Spleen (tissue), 11 donors: ENCODE measurements at regions not wholly inside any gene's neighbourhood (a gene's known extent, or its start where the extent isn't known, plus 50 kb on each side); places are given as distances from the start of the nearest gene placed in this dataset.

Experiments
- DNase-seq: peaks from one replicate; pipeline ENCODE4 v3.0.0-alpha.2; 2020
- H3K27ac ChIP-seq, 8 donors: fragments of 200-600 bp; sonication (generic) in 7 of 8; 1 replicate in 4 of 8; 2 replicates in 4 of 8; pipeline versions ENCODE4 v1.5.0 to v1.8.0; 2016 to 2021; ENCODE audit warnings: inconsistent platforms in 4 of 8, mild to moderate bottlenecking in 4 of 8, moderate library complexity in 1 of 8
- H3K27me3 ChIP-seq, 7 donors: fragments of 200-600 bp; sonication (generic) in 6 of 7; replicated peaks in 1 of 7; 1 replicate in 4 of 7; 2 replicates in 3 of 7; pipeline versions ENCODE4 v1.5.0 to v1.8.0; 2016 to 2021; ENCODE audit warnings: inconsistent platforms in 3 of 7, mild to moderate bottlenecking in 1 of 7
- H3K36me3 ChIP-seq, 6 donors: fragments of 200-600 bp; sonication (generic) in 5 of 6; 1 replicate in 4 of 6; 2 replicates in 2 of 6; pipeline versions ENCODE4 v1.5.0 to v1.8.0; 2016 to 2021; ENCODE audit warnings: inconsistent platforms in 2 of 6
- H3K4me1 ChIP-seq, 6 donors: fragments of 200-600 bp; sonication (generic) in 5 of 6; 1 replicate in 3 of 6; 2 replicates in 3 of 6; pipeline versions ENCODE4 v1.5.0 to v1.8.0; 2016 to 2021; ENCODE audit warnings: inconsistent platforms in 3 of 6
- H3K4me3 ChIP-seq, 8 donors: fragments of 200-600 bp; sonication (generic) in 7 of 8; 1 replicate in 4 of 8; 2 replicates in 4 of 8; pipeline versions ENCODE4 v1.5.0 to v1.8.0; 2016 to 2021; ENCODE audit warnings: inconsistent platforms in 4 of 8, mild to moderate bottlenecking in 4 of 8, moderate library complexity in 2 of 8
- H3K9me3 ChIP-seq, 8 donors: fragments of 200-600 bp; sonication (generic) in 7 of 8; 1 replicate in 4 of 8; 2 replicates in 4 of 8; pipeline versions ENCODE4 v1.5.0 to v1.8.0; 2016 to 2021; ENCODE audit warnings: inconsistent platforms in 4 of 8
- CTCF ChIP-seq, 11 experiments: fragments of 200-600 bp in 7 of 11; fragments of 450-650 bp in 4 of 11; sonication (generic) in 4 of 11; IDR thresholded peaks in 8 of 11; conservative IDR thresholded peaks in 3 of 11; 1 replicate in 7 of 11; 2 replicates in 4 of 11; pipeline versions ENCODE4 v1.4.0 to v1.8.0; 2016 to 2021; ENCODE audit warnings: antibody characterized with exemption in 11 of 11, inconsistent platforms in 4 of 11, mild to moderate bottlenecking in 1 of 11
- POLR2A ChIP-seq, 3 donors: fragments of 450-650 bp; IDR thresholded peaks; one replicate each; pipeline ENCODE4 v1.5.1; 2017; ENCODE audit warnings: antibody characterized with exemption in 3 of 3, mild to moderate bottlenecking in 1 of 3
- POLR2AphosphoS5 ChIP-seq, 3 donors: sonication (generic); formaldehyde crosslinking; IDR thresholded peaks; one replicate each; pipeline ENCODE4 v1.5.1; 2017; ENCODE audit warnings: antibody characterized with exemption in 3 of 3
- WGBS, 5 donors: extraction: QIAGEN DNeasy Blood & Tissue Kit in 3 of 5; methylation state at CpG; one replicate each; pipeline versions ENCODE4 v1.1.5 to v1.1.7; 2013 to 2018; 5-methylcytosine and 5-hydroxymethylcytosine counted together
- intact Hi-C: fragments of 100-400 bp; cut with DNase I; formaldehyde crosslinking; loops from one replicate; pipeline ENCODE4 v1.15.0; 2023; ENCODE audit warnings: low total_unique reads
- donor health status: healthy with polysubstance abuse.
- donor health status: DM: no; HTN: no; CAD: no; lungs with moderate emphysema.
- donor health status: DM: no; HTN: no; CAD: no.
- donor health status: Bipolar disorder and iron deficiency.
- donor health status: healthy.
- donor health status: DM: no; HTN: no; CAD: no.
- donor health status: DM: yes; HTN: yes; CAD: no.

- no peak overlapping the region for H3K27ac ChIP-seq
- intact Hi-C loops: no loop called here
- WGBS, 5 donors: 50 to 85% (median 65%) methylated on average over 1 of the region's 1 CpG
Measured at GRCh38 chr3:99126316-99126715, 224.8 kb upstream of the DCBLD2 start.

GRCh38 chr3:99119385-99119784 lies 217.9 kb upstream of the DCBLD2 start:
- 85 to 100% (median 90%) methylated on average over 1 of the region's 1 CpG for WGBS, 5 donors
- no peak overlapping the region for H3K27ac ChIP-seq
- TF ChIP-seq POLR2AphosphoS5 (IDR thresholded peaks at IDR 0.05) (no peak), CTCF (IDR thresholded peaks at IDR 0.05 in 8 of 11, conservative IDR thresholded peaks at IDR 0.05 in 3 of 11) (no peak), POLR2A (IDR thresholded peaks at IDR 0.05) (no peak)
- intact Hi-C loops: no loop called here
- H3K36me3 ChIP-seq: no peaks in the 10 kb centered on the region
- no peaks in the 10 kb centered on the region for H3K4me1 ChIP-seq
- no peaks in the 10 kb centered on the region for H3K27me3 ChIP-seq
- H3K4me3 ChIP-seq: no peak overlapping the region
- peaks cover 0 to 5% (median 0%) of the 10 kb centered on the region in 8 donors for H3K9me3 ChIP-seq
- no peak for DNase-seq

More at GRCh38 chr3:99126316-99126715, 224.8 kb upstream of the DCBLD2 start:
- no peaks in the 10 kb centered on the region for H3K9me3 ChIP-seq
- TF ChIP-seq POLR2A (IDR thresholded peaks at IDR 0.05): no peak
- no peak for TF ChIP-seq POLR2AphosphoS5 (IDR thresholded peaks at IDR 0.05)
- TF ChIP-seq CTCF (IDR thresholded peaks at IDR 0.05 in 8 of 11, conservative IDR thresholded peaks at IDR 0.05 in 3 of 11): no peak
- no peak for DNase-seq
- H3K4me1 ChIP-seq: no peaks in the 10 kb centered on the region
- H3K27me3 ChIP-seq: no peaks in the 10 kb centered on the region
- no peaks in the 10 kb centered on the region for H3K36me3 ChIP-seq
- no peak overlapping the region for H3K4me3 ChIP-seq

- TF ChIP-seq POLR2A (IDR thresholded peaks at IDR 0.05): no peak
- no peak for TF ChIP-seq CTCF (IDR thresholded peaks at IDR 0.05 in 8 of 11, conservative IDR thresholded peaks at IDR 0.05 in 3 of 11)
- TF ChIP-seq POLR2AphosphoS5 (IDR thresholded peaks at IDR 0.05): no peak
- Histone ChIP-seq H3K4me3 (no peak overlapping the region), H3K4me1 (no peaks in the 10 kb centered on the region), H3K9me3 (peaks cover 0 to 6% (median 0%) of the 10 kb centered on the region in 8 donors), H3K27me3 (no peaks in the 10 kb centered on the region), H3K36me3 (no peaks in the 10 kb centered on the region), H3K27ac (no peak overlapping the region)
- no peak for DNase-seq
- intact Hi-C loops: no loop called here
- WGBS, 5 donors: 8 to 53% (median 35%) methylated on average over 1 of the region's 1 CpG
Measured at GRCh38 chr3:99118381-99118780, 216.9 kb upstream of the DCBLD2 start.

GRCh38 chr3:99114565-99115291 lies 213.2 kb upstream of the DCBLD2 start:
- DNase-seq: no peak
- Histone ChIP-seq H3K4me1 (no peaks in the 10 kb centered on the region), H3K27ac (no peak overlapping the region), H3K36me3 (no peaks in the 10 kb centered on the region), H3K4me3 (no peak overlapping the region), H3K27me3 (no peaks in the 10 kb centered on the region), H3K9me3 (peaks cover 0 to 6% (median 0%) of the 10 kb centered on the region in 8 donors)
- WGBS, 5 donors: 82 to 86% (median 83%) methylated on average over 9 of the region's 9 CpGs
- intact Hi-C loops: no loop called here
- TF ChIP-seq POLR2AphosphoS5 (IDR thresholded peaks at IDR 0.05): no peak
- TF ChIP-seq CTCF (IDR thresholded peaks at IDR 0.05 in 8 of 11, conservative IDR thresholded peaks at IDR 0.05 in 3 of 11): no peak
- TF ChIP-seq POLR2A (IDR thresholded peaks at IDR 0.05): no peak
